Endothelial cell of umbilical vein (primary cell): ENCODE measurements at regions not wholly inside any gene's neighbourhood (a gene's known extent, or its start where the extent isn't known, plus 50 kb on each side); places are given as distances from the start of the nearest gene placed in this dataset.

Experiments used
- CTCF ChIP-seq, 2 donors: IDR thresholded peaks; 1 replicate in 1 of 2; 2 replicates in 1 of 2; pipeline ENCODE4 v1.5.1; 2011; ENCODE audit warnings: low read length in 2 of 2, mild to moderate bottlenecking in 2 of 2, moderate library complexity in 2 of 2, control low read depth in 1 of 2, inconsistent platforms in 1 of 2, low read depth in 1 of 2; ENCODE audit not compliant: insufficient read depth in 1 of 2; ENCODE audit errors: extremely low read depth in 1 of 2
- EZH2 ChIP-seq: IDR thresholded peaks from 2 replicates; pipeline ENCODE4 v1.6.1; 2012; ENCODE audit warnings: borderline replicate concordance, low read depth, mild to moderate bottlenecking, moderate library complexity, low read length, inconsistent platforms; ENCODE audit not compliant: severe bottlenecking
- GATA2 ChIP-seq: IDR thresholded peaks from 2 replicates; pipeline ENCODE4 v1.7.0; 2011; ENCODE audit warnings: low read depth, mild to moderate bottlenecking, moderate library complexity, mixed read lengths, low read length; ENCODE audit not compliant: insufficient read length, insufficient read depth
- JUN ChIP-seq: IDR thresholded peaks from 2 replicates; pipeline ENCODE4 v1.6.1; 2011; ENCODE audit warnings: borderline replicate concordance, low read depth; ENCODE audit not compliant: insufficient read length, insufficient read depth
- POLR2A ChIP-seq: IDR thresholded peaks from 2 replicates; pipeline ENCODE4 v1.6.1; 2012; ENCODE audit warnings: low read depth, mild to moderate bottlenecking, control low read depth, low read length

GRCh38 chr15:95946241-95946640, 384.3 kb upstream of the NR2F2 start:
- TF ChIP-seq CTCF (IDR thresholded peaks at IDR 0.05; ENCODE audit: extremely low read depth in 1 of 2, insufficient read depth in 1 of 2, low read depth in 1 of 2, low read length in 2 of 2) = no peak
- no peak for TF ChIP-seq POLR2A
- TF ChIP-seq EZH2 = no peak
- TF ChIP-seq JUN = no peak
- no peak for TF ChIP-seq GATA2
